ENCODE measurements at regions not wholly inside any gene's neighbourhood (a gene's known extent, or its start where the extent isn't known, plus 50 kb on each side); places are given as distances from the start of the nearest gene placed in this dataset.

DNA sequence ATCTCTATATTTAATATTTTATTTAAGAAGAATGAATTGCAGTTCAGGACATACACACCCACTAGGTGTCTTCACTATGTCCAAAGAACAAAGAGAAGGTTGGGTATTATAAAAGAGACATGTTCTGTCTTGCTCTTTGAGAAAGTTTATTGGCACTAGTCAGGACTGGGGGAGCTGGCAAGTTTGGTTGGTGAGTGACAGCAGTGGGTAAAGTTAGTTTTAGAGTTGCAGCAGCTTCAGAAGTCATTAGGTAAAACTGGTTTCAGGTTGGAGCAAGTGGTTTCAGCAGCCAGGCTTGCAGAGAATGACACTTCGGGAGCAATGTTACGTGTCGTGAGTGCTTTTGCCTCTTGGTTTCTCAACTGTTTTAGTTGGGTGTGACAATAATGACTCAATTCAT, 142.2 kb upstream of the HS3ST3A1 start:
- TF ChIP-seq, protein P1, sequence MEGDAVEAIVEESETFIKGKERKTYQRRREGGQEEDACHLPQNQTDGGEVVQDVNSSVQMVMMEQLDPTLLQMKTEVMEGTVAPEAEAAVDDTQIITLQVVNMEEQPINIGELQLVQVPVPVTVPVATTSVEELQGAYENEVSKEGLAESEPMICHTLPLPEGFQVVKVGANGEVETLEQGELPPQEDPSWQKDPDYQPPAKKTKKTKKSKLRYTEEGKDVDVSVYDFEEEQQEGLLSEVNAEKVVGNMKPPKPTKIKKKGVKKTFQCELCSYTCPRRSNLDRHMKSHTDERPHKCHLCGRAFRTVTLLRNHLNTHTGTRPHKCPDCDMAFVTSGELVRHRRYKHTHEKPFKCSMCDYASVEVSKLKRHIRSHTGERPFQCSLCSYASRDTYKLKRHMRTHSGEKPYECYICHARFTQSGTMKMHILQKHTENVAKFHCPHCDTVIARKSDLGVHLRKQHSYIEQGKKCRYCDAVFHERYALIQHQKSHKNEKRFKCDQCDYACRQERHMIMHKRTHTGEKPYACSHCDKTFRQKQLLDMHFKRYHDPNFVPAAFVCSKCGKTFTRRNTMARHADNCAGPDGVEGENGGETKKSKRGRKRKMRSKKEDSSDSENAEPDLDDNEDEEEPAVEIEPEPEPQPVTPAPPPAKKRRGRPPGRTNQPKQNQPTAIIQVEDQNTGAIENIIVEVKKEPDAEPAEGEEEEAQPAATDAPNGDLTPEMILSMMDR (IDR thresholded peaks at IDR 0.05; ENCODE audit: unreplicated experiment), result no peak
- peaks cover 10% of the 10 kb centered on the region for H3K27me3 Mint-ChIP-seq
- no peak overlapping the region for H3K4me3 Mint-ChIP-seq (ENCODE audit: low read depth)
- no peaks in the 10 kb centered on the region for H3K4me1 Mint-ChIP-seq (ENCODE audit: low read depth)
- no peak overlapping the region for H3K27ac Mint-ChIP-seq
- no peak for DNase-seq (ENCODE audit: low spot score, unreplicated experiment)
- no peaks in the 10 kb centered on the region for H3K36me3 Mint-ChIP-seq (ENCODE audit: insufficient read depth)
- H3K9me3 Mint-ChIP-seq (ENCODE audit: low read depth), result no peaks in the 10 kb centered on the region

DNA sequence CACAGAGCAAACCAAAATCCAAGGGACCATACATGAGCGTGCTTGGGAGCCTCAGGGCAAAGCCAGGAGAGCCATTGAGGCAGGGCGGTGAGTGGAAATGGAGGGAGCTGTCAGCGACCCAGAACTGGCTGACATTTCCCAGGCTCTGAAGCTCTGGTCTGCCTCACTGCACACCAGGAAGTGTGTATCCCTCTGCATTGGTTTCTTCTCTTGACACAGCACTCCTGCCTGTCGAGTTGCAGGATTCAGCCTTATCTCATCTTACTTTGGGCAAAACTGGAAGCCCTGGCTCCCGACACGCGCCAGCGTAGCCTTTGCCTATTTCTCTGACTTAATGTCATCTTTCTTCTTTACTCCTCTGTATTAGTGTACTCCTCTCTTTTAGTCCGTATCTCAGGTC, 144.7 kb upstream of the HS3ST3A1 start:
- Mint-ChIP-seq H3K27me3 (peaks cover 27% of the 10 kb centered on the region), H3K9me3 (ENCODE audit: low read depth) (no peaks in the 10 kb centered on the region), H3K4me3 (ENCODE audit: low read depth) (no peak overlapping the region), H3K27ac (no peak overlapping the region), H3K4me1 (ENCODE audit: low read depth) (peaks cover 2% of the 10 kb centered on the region), H3K36me3 (ENCODE audit: insufficient read depth) (no peaks in the 10 kb centered on the region)
- TF ChIP-seq, protein P1 (IDR thresholded peaks at IDR 0.05; ENCODE audit: unreplicated experiment), result no peak
- DNase-seq (ENCODE audit: low spot score, unreplicated experiment), result no peak

DNA sequence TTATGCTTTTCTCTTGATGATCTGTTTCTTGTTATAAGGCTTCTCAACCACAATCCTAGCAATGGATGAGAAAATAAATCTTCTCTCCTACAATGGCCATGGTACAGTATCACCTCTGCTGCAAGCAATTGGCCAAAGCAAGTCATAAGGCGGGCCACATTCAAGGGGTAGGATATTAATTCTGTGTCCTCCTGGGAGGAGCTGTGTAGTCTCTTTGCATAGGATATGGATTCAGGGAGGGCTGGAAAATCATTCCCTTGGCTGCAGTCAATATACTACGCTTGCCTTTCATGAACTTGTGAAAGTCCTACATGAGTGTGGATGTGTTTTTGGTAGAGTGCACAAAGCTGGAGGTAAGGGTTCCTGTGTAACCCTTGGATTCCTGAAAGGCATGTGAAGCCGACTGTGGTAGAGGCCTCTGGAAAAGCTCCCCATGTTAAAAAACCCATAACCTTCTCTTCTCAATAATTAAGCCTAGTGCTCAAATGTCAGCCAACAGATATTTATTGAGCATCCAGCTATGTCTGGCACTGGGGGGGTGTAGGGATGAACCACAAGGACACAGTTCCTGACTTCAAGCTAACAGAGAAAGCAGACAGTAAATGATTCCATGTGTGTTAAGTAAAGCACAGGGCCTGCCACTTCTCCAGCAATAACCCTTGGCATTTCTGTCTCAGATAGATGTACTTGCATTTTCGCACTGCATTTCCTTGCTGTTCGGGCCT, 147.6 kb upstream of the HS3ST3A1 start:
- Mint-ChIP-seq H3K36me3 (ENCODE audit: insufficient read depth) (no peaks in the 10 kb centered on the region), H3K27ac (no peak overlapping the region), H3K9me3 (ENCODE audit: low read depth) (no peaks in the 10 kb centered on the region), H3K4me1 (ENCODE audit: low read depth) (peaks cover 4% of the 10 kb centered on the region), H3K27me3 (peaks cover 27% of the 10 kb centered on the region), H3K4me3 (ENCODE audit: low read depth) (no peak overlapping the region)
- DNase-seq (ENCODE audit: low spot score, unreplicated experiment), result no peak
- TF ChIP-seq, protein P1 (IDR thresholded peaks at IDR 0.05; ENCODE audit: unreplicated experiment), result no peak

DNA sequence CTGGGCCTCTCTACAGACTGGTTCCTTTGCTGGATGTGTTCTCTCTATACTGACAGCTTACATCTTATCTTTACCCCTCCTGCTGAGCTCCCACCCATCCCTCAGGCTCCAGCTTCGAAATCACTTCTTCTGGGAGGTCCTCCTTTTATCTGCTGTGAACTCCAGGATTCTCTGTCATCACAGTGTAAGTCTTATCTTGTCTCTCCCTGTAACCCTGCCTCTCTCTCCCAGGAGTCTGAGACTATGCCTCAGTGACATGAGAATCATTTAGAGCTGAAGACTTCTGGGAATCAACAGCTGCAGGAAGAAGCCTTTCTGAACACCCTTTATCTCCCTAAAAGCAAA, 148.1 kb upstream of the HS3ST3A1 start:
- no peak for DNase-seq (ENCODE audit: low spot score, unreplicated experiment)
- Mint-ChIP-seq H3K36me3 (ENCODE audit: insufficient read depth) (no peaks in the 10 kb centered on the region), H3K27me3 (peaks cover 29% of the 10 kb centered on the region), H3K27ac (no peak overlapping the region), H3K4me3 (ENCODE audit: low read depth) (no peak overlapping the region), H3K9me3 (ENCODE audit: low read depth) (no peaks in the 10 kb centered on the region), H3K4me1 (ENCODE audit: low read depth) (peaks cover 4% of the 10 kb centered on the region)
- TF ChIP-seq, protein P1 (IDR thresholded peaks at IDR 0.05; ENCODE audit: unreplicated experiment), result no peak

DNA sequence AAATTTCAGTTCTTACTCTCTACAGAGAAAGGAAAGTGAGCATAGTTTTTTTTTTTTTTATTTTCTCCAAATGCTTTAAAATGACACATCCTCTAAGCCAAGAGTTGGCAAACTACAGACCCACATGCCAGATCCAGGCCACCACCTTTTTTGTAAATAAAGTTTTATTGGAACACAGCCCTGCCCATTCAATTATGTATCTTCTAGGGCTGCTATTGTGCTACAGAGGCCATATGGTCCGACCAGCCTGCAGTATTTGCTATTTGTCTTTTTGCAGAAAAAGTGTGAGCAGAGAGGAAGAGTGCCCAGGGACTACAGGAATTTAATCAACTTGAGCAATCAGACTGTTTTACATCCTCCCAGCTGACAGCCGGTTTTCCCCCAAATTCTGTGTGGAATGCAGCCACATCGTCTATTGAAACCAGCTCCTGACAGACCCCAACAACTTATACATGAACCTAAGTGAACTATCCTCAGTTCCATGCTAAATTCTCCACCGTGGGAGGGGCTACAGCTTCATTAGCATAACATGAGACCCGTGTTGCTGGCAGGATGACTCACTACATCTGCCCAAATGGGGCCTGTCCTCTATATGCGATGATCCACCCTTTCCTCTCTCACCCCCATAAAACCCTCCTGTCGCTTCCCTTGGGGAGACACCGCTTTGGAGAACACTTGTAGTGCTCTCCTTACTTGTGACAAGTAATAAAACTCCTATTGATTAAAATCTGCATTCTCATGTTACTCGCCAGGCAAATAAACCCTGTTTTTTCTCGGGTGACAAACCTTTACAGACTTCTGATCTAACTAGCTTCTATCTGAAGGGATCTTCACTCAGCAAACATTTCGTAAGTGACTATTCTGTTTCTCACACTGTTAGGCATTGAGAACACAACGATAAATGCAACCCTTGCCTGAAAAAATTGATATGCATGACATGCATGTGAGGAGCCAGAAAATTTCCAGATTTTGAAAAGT, 149.4 kb upstream of the HS3ST3A1 start:
- TF ChIP-seq, protein P1 (IDR thresholded peaks at IDR 0.05; ENCODE audit: unreplicated experiment), result no peak
- Mint-ChIP-seq H3K4me3 (ENCODE audit: low read depth) (no peak overlapping the region), H3K4me1 (ENCODE audit: low read depth) (peaks cover 6% of the 10 kb centered on the region), H3K36me3 (ENCODE audit: insufficient read depth) (no peaks in the 10 kb centered on the region), H3K9me3 (ENCODE audit: low read depth) (no peaks in the 10 kb centered on the region), H3K27me3 (peaks cover 30% of the 10 kb centered on the region), H3K27ac (no peak overlapping the region)
- DNase-seq (ENCODE audit: low spot score, unreplicated experiment), result no peak
